ENCODE measurements at regions not wholly inside any gene's neighbourhood (a gene's known extent, or its start where the extent isn't known, plus 50 kb on each side); places are given as distances from the start of the nearest gene placed in this dataset.

DNA sequence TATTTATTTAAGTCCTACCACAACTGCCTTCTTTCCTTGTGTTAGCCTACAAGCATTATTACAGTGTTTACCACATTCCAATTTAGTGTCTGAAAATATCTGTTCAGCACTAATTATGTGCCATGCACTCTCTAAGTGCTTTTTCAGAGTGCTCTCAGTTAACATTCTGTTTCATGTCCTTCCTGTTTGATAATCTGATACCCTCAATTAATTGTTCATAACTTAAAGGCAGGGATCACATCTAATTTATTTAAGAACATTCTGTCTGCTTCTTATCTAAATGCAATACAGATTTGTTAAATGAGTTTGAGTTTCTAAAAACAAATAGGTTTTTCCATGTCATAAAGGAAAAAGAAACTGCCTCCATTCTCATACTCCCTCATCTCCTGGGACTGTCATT lies 649.6 kb upstream of the ATXN8OS start:
- intact Hi-C loops (cut with DNase I; ENCODE audit: low total_unique reads) = no loop called here
- Histone ChIP-seq H3K27me3 (replicated peaks in 1 of 7) (no peaks in the 10 kb centered on the region), H3K4me3 (no peak overlapping the region), H3K36me3 (no peaks in the 10 kb centered on the region), H3K27ac (no peak overlapping the region), H3K9me3 (peaks cover 0 to 4% (median 0%) of the 10 kb centered on the region in 8 donors), H3K4me1 (no peaks in the 10 kb centered on the region)
- TF ChIP-seq POLR2AphosphoS5 (IDR thresholded peaks at IDR 0.05) (no peak), POLR2A (IDR thresholded peaks at IDR 0.05) (no peak)
- TF ChIP-seq, protein P1, sequence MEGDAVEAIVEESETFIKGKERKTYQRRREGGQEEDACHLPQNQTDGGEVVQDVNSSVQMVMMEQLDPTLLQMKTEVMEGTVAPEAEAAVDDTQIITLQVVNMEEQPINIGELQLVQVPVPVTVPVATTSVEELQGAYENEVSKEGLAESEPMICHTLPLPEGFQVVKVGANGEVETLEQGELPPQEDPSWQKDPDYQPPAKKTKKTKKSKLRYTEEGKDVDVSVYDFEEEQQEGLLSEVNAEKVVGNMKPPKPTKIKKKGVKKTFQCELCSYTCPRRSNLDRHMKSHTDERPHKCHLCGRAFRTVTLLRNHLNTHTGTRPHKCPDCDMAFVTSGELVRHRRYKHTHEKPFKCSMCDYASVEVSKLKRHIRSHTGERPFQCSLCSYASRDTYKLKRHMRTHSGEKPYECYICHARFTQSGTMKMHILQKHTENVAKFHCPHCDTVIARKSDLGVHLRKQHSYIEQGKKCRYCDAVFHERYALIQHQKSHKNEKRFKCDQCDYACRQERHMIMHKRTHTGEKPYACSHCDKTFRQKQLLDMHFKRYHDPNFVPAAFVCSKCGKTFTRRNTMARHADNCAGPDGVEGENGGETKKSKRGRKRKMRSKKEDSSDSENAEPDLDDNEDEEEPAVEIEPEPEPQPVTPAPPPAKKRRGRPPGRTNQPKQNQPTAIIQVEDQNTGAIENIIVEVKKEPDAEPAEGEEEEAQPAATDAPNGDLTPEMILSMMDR (IDR thresholded peaks at IDR 0.05 in 8 of 11, conservative IDR thresholded peaks at IDR 0.05 in 3 of 11) = no peak
- no peak for DNase-seq

DNA sequence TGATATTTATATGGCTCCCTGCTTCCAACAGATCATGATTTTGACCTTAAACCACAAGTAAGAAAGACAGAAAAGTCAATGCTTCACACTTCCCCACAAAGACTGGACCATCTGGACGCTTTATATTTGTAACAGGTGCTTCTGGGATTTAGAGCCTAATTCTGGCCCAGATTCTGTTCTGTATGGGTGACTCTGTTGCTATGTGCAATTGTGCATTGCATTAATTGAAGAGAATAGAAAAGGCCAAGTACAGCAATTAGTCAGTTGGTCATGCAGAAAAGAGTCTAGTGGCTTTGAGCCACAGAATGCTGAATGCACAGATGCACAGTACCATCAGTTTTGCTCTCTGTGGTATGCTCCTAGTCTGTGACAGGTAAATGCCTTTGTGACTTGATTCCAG lies 657.4 kb upstream of the ATXN8OS start:
- Histone ChIP-seq H3K27ac (no peak overlapping the region), H3K4me1 (no peaks in the 10 kb centered on the region), H3K9me3 (peaks cover 0 to 4% (median 0%) of the 10 kb centered on the region in 8 donors), H3K36me3 (no peaks in the 10 kb centered on the region), H3K27me3 (replicated peaks in 1 of 7) (no peaks in the 10 kb centered on the region), H3K4me3 (no peak overlapping the region)
- intact Hi-C loops (cut with DNase I; ENCODE audit: low total_unique reads) = no loop called here
- WGBS, 5 donors = 45 to 67% (median 63%) methylated on average over 1 of the region's 1 CpG
- TF ChIP-seq POLR2A (IDR thresholded peaks at IDR 0.05) = no peak
- no peak for TF ChIP-seq POLR2AphosphoS5 (IDR thresholded peaks at IDR 0.05)
- TF ChIP-seq, protein P1 (IDR thresholded peaks at IDR 0.05 in 8 of 11, conservative IDR thresholded peaks at IDR 0.05 in 3 of 11) = no peak
- DNase-seq = no peak

DNA sequence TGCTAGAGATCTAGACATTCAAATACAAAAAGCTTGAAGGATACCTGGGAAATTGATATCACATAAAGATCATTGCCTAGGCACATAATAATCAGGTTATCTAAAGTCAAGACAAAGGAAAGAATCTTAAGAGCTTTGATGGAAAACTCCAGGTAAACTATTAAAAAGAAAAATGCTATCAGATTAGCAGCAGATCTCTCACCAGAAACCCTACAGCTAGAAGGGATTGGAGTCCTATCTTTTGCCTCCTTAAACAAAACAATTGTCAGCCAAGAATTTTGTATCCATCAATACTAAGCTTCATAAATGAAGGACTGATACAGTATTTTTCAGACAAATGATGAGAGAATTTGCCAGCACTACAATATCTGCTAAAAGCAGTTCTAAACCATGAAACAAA lies 682.4 kb upstream of the ATXN8OS start:
- no peaks in the 10 kb centered on the region for H3K4me1 ChIP-seq
- intact Hi-C loops (cut with DNase I; ENCODE audit: low total_unique reads) = no loop called here
- no peak for TF ChIP-seq POLR2A (IDR thresholded peaks at IDR 0.05)
- TF ChIP-seq POLR2AphosphoS5 (IDR thresholded peaks at IDR 0.05) = no peak
- TF ChIP-seq, protein P1 (IDR thresholded peaks at IDR 0.05 in 8 of 11, conservative IDR thresholded peaks at IDR 0.05 in 3 of 11) = no peak
- no peak for DNase-seq
- no peak overlapping the region for H3K4me3 ChIP-seq
- no peak overlapping the region for H3K27ac ChIP-seq
- no peaks in the 10 kb centered on the region for H3K36me3 ChIP-seq
- no peaks in the 10 kb centered on the region for H3K27me3 ChIP-seq (replicated peaks in 1 of 7)
- H3K9me3 ChIP-seq = peaks cover 6 to 81% (median 55%) of the 10 kb centered on the region in 8 donors

DNA sequence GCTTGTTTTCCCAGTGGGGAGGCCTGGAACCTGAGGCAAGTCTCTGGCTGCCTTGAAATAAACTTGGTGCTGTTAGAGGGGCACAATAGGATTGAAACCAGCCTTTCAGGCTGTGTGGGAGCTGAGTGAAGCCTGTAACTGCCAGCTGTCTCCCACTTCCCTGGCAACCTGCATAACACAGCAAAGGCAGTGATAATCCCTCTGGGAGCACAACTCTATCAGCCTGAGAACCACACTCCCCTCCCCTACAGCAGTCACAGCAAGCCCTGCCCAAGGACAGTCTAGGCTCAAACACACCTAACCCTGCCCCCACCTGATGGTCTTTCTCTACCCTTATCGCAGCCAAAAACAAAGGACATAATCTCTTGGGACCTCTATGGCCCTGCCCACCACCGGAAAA lies 683.8 kb upstream of the ATXN8OS start:
- Histone ChIP-seq H3K9me3 (peaks cover 6 to 83% (median 59%) of the 10 kb centered on the region in 8 donors), H3K4me1 (no peaks in the 10 kb centered on the region), H3K27ac (no peak overlapping the region), H3K4me3 (no peak overlapping the region), H3K27me3 (replicated peaks in 1 of 7) (no peaks in the 10 kb centered on the region), H3K36me3 (no peaks in the 10 kb centered on the region)
- intact Hi-C loops (cut with DNase I; ENCODE audit: low total_unique reads) = no loop called here
- DNase-seq = no peak
- WGBS, 5 donors = 60 to 88% (median 76%) methylated on average over 2 of the region's 2 CpGs
- TF ChIP-seq POLR2AphosphoS5 (IDR thresholded peaks at IDR 0.05) = no peak
- no peak for TF ChIP-seq POLR2A (IDR thresholded peaks at IDR 0.05)
- TF ChIP-seq, protein P1 (IDR thresholded peaks at IDR 0.05 in 8 of 11, conservative IDR thresholded peaks at IDR 0.05 in 3 of 11) = no peak

All from spleen (tissue), 11 donors.